ENCODE measurements at regions not wholly inside any gene's neighbourhood (a gene's known extent, or its start where the extent isn't known, plus 50 kb on each side); places are given as distances from the start of the nearest gene placed in this dataset.

- Histone ChIP-seq H3K36me3 (no peaks in the 10 kb centered on the region), H3K4me1 (no peaks in the 10 kb centered on the region), H3K9me3 (no peaks in the 10 kb centered on the region), H3K27ac (no peak overlapping the region), H3K27me3 (peaks cover 0 to 5% of the 10 kb centered on the region in 2 donors), H3K4me3 (no peak overlapping the region)
- TF ChIP-seq POLR2AphosphoS5 (IDR thresholded peaks at IDR 0.05): no peak
- no peak for TF ChIP-seq CTCF (IDR thresholded peaks at IDR 0.05)
- TF ChIP-seq POLR2A (IDR thresholded peaks at IDR 0.05): no peak
- intact Hi-C loops (cut with DNase I; ENCODE audit: low total_unique reads): no loop called here
- no peak for DNase-seq (ENCODE audit: low spot score in 2 of 2)
Measured at GRCh38 chr14:98900798-98901197, 371.2 kb downstream of the BCL11B start.

- intact Hi-C loops (cut with DNase I; ENCODE audit: low total_unique reads): no loop called here
- no peak for DNase-seq (ENCODE audit: low spot score in 2 of 2)
- H3K9me3 ChIP-seq: no peaks in the 10 kb centered on the region
- H3K27me3 ChIP-seq: peaks cover 0 to 5% of the 10 kb centered on the region in 2 donors
- no peak overlapping the region for H3K4me3 ChIP-seq
- no peaks in the 10 kb centered on the region for H3K36me3 ChIP-seq
- no peak overlapping the region for H3K27ac ChIP-seq
- no peaks in the 10 kb centered on the region for H3K4me1 ChIP-seq
- TF ChIP-seq POLR2A (IDR thresholded peaks at IDR 0.05): no peak
- TF ChIP-seq POLR2AphosphoS5 (IDR thresholded peaks at IDR 0.05): no peak
- TF ChIP-seq CTCF (IDR thresholded peaks at IDR 0.05): no peak
Measured at GRCh38 chr14:98901511-98902205, 370.3 kb downstream of the BCL11B start.

- TF ChIP-seq POLR2A (IDR thresholded peaks at IDR 0.05): no peak
- no peak for TF ChIP-seq POLR2AphosphoS5 (IDR thresholded peaks at IDR 0.05)
- TF ChIP-seq CTCF (IDR thresholded peaks at IDR 0.05): no peak
- no peak overlapping the region for H3K4me3 ChIP-seq
- H3K27me3 ChIP-seq: peaks cover 0 to 5% of the 10 kb centered on the region in 2 donors
- DNase-seq (ENCODE audit: low spot score in 2 of 2): peak in 1 of 2 donors; percentile 50
- H3K27ac ChIP-seq: no peak overlapping the region
- no peaks in the 10 kb centered on the region for H3K9me3 ChIP-seq
- no peaks in the 10 kb centered on the region for H3K36me3 ChIP-seq
- intact Hi-C loops (cut with DNase I; ENCODE audit: low total_unique reads): no loop called here
- H3K4me1 ChIP-seq: no peaks in the 10 kb centered on the region
Measured at GRCh38 chr14:98903371-98903770, 368.6 kb downstream of the BCL11B start.

DNA sequence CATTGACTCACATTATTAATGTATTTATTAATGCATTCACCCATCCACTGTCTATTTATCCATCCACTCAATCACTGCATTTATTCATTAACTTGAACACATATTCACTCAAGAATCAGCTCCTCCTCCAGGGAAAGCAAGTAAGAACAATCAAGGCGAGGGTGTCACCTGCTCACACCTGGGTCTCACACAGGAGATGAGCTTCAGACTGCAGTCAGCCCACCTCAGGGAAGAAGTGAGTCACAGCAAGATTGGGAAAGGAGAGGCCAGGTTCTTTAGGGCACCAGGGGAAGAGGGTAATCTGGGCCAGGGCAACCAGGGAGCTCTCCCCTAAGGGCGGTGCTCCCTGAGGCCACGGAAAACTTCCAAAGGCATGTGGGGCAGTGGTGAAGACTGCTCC is 367.3 kb downstream of the BCL11B start:
- Histone ChIP-seq H3K27me3 (peaks cover 0 to 5% of the 10 kb centered on the region in 2 donors), H3K36me3 (no peaks in the 10 kb centered on the region)

More for the DNA sequence above, 367.3 kb downstream of the BCL11B start:
- intact Hi-C loops (cut with DNase I; ENCODE audit: low total_unique reads): no loop called here
- no peaks in the 10 kb centered on the region for H3K9me3 ChIP-seq
- no peaks in the 10 kb centered on the region for H3K4me1 ChIP-seq
- no peak for DNase-seq (ENCODE audit: low spot score in 2 of 2)
- no peak for TF ChIP-seq POLR2A (IDR thresholded peaks at IDR 0.05)
- no peak for TF ChIP-seq POLR2AphosphoS5 (IDR thresholded peaks at IDR 0.05)
- TF ChIP-seq CTCF (IDR thresholded peaks at IDR 0.05): no peak
- no peak overlapping the region for H3K4me3 ChIP-seq
- H3K27ac ChIP-seq: no peak overlapping the region

Measured in breast epithelium (tissue), 4 donors.